ENCODE measurements at regions not wholly inside any gene's neighbourhood (a gene's known extent, or its start where the extent isn't known, plus 50 kb on each side); places are given as distances from the start of the nearest gene placed in this dataset.

- TF ChIP-seq POLR2A (IDR thresholded peaks at IDR 0.05; ENCODE audit: low read depth, low read length) (no peak), TAF1 (IDR thresholded peaks at IDR 0.05; ENCODE audit: low read depth, low read length) (no peak), PAX5 (IDR thresholded peaks at IDR 0.05; ENCODE audit: insufficient read depth, low read length, severe bottlenecking) (no peak), SPI1 (IDR thresholded peaks at IDR 0.05; ENCODE audit: low read depth, low read length) (no peak), POU2F2 (IDR thresholded peaks at IDR 0.05; ENCODE audit: low read depth, low read length) (no peak), POLR2AphosphoS5 (IDR thresholded peaks at IDR 0.05; ENCODE audit: low read depth, low read length) (no peak)
- FAIRE-seq, result no peak
- no peak for DNase-seq (ENCODE audit: insufficient read length, low spot score)
These were observed 295.3 kb downstream of the SEC14L1 start for GRCh38 chr17:77436058-77436442.

- DNase-seq (ENCODE audit: insufficient read length, low spot score), result no peak
- no peak for FAIRE-seq
- TF ChIP-seq POLR2A (IDR thresholded peaks at IDR 0.05; ENCODE audit: low read depth, low read length) (no peak), POU2F2 (IDR thresholded peaks at IDR 0.05; ENCODE audit: low read depth, low read length) (no peak), POLR2AphosphoS5 (IDR thresholded peaks at IDR 0.05; ENCODE audit: low read depth, low read length) (no peak), PAX5 (IDR thresholded peaks at IDR 0.05; ENCODE audit: insufficient read depth, low read length, severe bottlenecking) (no peak), TAF1 (IDR thresholded peaks at IDR 0.05; ENCODE audit: low read depth, low read length) (no peak), SPI1 (IDR thresholded peaks at IDR 0.05; ENCODE audit: low read depth, low read length) (no peak)
These were observed 295.7 kb downstream of the SEC14L1 start for GRCh38 chr17:77436481-77436880.

DNA sequence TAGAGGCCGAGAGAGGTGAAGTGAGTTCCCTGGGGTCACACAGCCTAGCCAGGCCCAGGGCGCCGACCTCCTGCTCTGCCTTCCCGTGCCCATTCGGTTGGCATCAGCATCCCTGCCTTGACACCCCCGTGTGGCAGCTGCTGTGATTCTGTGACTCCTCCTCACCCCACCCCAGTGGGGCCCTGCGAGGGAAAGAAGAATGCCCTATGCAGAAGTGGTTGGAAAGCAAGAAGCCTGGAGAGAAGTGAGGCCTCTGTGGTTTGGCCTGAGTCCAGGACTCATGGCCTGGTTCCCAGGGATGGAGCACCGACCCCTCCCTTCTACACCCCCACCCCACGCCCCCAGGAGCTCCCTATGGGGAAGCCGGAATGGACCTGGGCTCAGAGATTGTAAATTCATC lies 296.2 kb downstream of the SEC14L1 start:
- FAIRE-seq, result no peak
- TF ChIP-seq SPI1 (IDR thresholded peaks at IDR 0.05; ENCODE audit: low read depth, low read length) (peak; percentile 51; the same call in 1 of the 2 replicates), POU2F2 (IDR thresholded peaks at IDR 0.05; ENCODE audit: low read depth, low read length) (no peak)
- no peak for DNase-seq (ENCODE audit: insufficient read length, low spot score)

GRCh38 chr17:77437747-77438146 lies 297.0 kb downstream of the SEC14L1 start:
- no peak for FAIRE-seq
- TF ChIP-seq POU2F2 (IDR thresholded peaks at IDR 0.05; ENCODE audit: low read depth, low read length), result no peak
- no peak for TF ChIP-seq TAF1 (IDR thresholded peaks at IDR 0.05; ENCODE audit: low read depth, low read length)
- peak; percentile 53 for TF ChIP-seq PAX5 (IDR thresholded peaks at IDR 0.05; ENCODE audit: insufficient read depth, low read length, severe bottlenecking)
- TF ChIP-seq POLR2AphosphoS5 (IDR thresholded peaks at IDR 0.05; ENCODE audit: low read depth, low read length), result no peak
- TF ChIP-seq SPI1 (IDR thresholded peaks at IDR 0.05; ENCODE audit: low read depth, low read length), result no peak
- DNase-seq (ENCODE audit: insufficient read length, low spot score), result no peak

- no peak for TF ChIP-seq TAF1 (IDR thresholded peaks at IDR 0.05; ENCODE audit: low read depth, low read length)
- TF ChIP-seq SPI1 (IDR thresholded peaks at IDR 0.05; ENCODE audit: low read depth, low read length), result peak; percentile 78
- TF ChIP-seq POLR2AphosphoS5 (IDR thresholded peaks at IDR 0.05; ENCODE audit: low read depth, low read length), result no peak
- TF ChIP-seq PAX5 (IDR thresholded peaks at IDR 0.05; ENCODE audit: insufficient read depth, low read length, severe bottlenecking), result no peak
- TF ChIP-seq POLR2A (IDR thresholded peaks at IDR 0.05; ENCODE audit: low read depth, low read length), result no peak
- TF ChIP-seq POU2F2 (IDR thresholded peaks at IDR 0.05; ENCODE audit: low read depth, low read length), result no peak
- peak; percentile 41 for FAIRE-seq
- DNase-seq (ENCODE audit: insufficient read length, low spot score), result no peak
These were observed 297.7 kb downstream of the SEC14L1 start for GRCh38 chr17:77438241-77439188.

DNA sequence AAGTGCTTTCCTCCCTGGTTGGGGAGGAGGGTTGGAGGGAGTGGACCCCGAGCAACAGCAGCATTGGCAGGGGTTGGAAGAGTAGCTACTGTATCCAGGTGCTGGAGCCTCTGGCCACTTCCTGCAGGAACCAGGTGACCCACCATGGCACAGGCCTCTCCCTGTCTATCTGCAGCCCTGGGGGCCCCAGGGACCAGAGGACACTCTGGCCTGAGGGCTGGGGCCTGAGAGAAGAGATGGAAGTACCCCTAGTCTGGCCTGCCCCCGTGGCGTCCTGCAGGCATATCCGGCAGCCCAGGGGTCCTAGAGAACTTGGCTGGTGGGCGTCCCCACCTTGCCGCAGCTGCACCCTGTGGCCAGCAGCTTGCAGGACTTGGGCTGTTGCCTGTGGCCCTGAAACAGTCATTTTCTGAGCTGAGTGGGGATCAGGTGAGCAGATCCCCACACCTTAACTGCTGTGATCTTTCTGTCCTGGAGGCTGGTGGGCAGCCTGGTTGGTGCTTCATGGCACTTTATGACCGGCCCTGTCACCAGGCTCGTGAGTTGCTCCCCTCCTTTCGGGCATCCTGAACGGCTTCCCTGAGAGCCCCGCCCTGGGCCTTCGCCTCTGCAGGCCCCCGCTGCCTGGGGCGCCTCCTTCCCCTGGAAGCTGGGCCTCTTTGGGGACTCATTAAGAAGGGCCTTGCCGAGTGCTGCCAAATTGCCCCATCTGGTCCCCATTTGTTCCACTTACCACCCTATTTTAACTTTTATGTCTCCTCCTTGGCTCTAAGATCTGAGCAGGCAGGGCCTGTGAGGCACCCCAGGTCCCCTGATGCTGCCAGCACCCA lies 298.6 kb downstream of the SEC14L1 start:
- FAIRE-seq (peak; percentile 94), DNase-seq (ENCODE audit: insufficient read length, low spot score) (no peak)
- no peak for TF ChIP-seq POLR2AphosphoS5 (IDR thresholded peaks at IDR 0.05; ENCODE audit: low read depth, low read length)
- TF ChIP-seq POU2F2 (IDR thresholded peaks at IDR 0.05; ENCODE audit: low read depth, low read length), result no peak
- TF ChIP-seq SPI1 (IDR thresholded peaks at IDR 0.05; ENCODE audit: low read depth, low read length), result no peak
- no peak for TF ChIP-seq POLR2A (IDR thresholded peaks at IDR 0.05; ENCODE audit: low read depth, low read length)
- no peak for TF ChIP-seq PAX5 (IDR thresholded peaks at IDR 0.05; ENCODE audit: insufficient read depth, low read length, severe bottlenecking)
- TF ChIP-seq TAF1 (IDR thresholded peaks at IDR 0.05; ENCODE audit: low read depth, low read length), result no peak

GRCh38 chr17:77440560-77440981 lies 299.8 kb downstream of the SEC14L1 start:
- FAIRE-seq, result no peak

DNA sequence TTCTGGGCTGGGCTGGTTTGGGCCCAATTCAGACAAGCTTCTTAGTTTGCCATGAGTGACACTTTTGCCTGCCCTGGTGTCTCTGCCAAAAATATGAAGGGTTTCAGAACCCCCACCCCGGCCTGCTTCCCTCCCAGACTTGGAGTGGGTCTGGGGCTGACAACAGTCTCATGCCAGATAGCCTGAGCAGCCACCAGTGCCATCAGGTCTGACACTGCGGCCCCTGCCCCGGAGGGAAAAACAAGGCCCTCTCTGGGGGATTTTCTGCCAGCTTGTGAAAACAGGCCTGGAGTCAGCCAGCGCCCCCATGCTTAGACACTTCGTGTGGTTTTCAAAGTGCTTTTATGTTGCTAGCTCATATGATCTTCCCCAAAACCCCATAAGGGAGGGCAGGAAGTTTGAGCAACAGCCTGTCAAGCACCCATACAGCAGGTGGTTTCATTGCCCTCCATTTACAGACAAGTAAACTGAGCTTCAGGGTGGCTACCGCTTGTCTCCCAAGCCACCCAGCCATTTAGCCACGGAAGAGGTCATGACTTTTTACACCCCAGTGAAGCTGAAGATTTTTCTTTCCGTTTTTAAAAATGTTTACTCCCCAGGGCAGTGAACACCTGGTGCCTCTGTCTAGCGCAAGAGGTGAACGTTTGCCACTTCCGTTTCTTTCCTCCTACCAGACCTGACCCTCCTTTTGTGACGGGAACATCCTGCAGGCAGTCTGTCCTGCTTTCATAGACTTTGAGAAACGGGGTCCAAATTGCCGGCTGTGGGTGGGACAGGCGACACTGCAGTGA lies 300.6 kb downstream of the SEC14L1 start:
- DNase-seq (ENCODE audit: insufficient read length, low spot score), result no peak
- peak; percentile 98 for FAIRE-seq
- TF ChIP-seq POLR2A (IDR thresholded peaks at IDR 0.05; ENCODE audit: low read depth, low read length), result peak; percentile 54
- TF ChIP-seq POLR2AphosphoS5 (IDR thresholded peaks at IDR 0.05; ENCODE audit: low read depth, low read length), result peak; percentile 48; the same call in 1 of the 2 replicates
- peak; percentile 59; the same call in 1 of the 2 replicates for TF ChIP-seq TAF1 (IDR thresholded peaks at IDR 0.05; ENCODE audit: low read depth, low read length)
- peak; percentile 83 for TF ChIP-seq SPI1 (IDR thresholded peaks at IDR 0.05; ENCODE audit: low read depth, low read length)
- TF ChIP-seq POU2F2 (IDR thresholded peaks at IDR 0.05; ENCODE audit: low read depth, low read length), result peak; percentile 75
- TF ChIP-seq PAX5 (IDR thresholded peaks at IDR 0.05; ENCODE audit: insufficient read depth, low read length, severe bottlenecking), result no peak

More at GRCh38 chr17:77440560-77440981, 299.8 kb downstream of the SEC14L1 start:
- TF ChIP-seq POLR2A (IDR thresholded peaks at IDR 0.05; ENCODE audit: low read depth, low read length) (no peak), SPI1 (IDR thresholded peaks at IDR 0.05; ENCODE audit: low read depth, low read length) (0 out of 2 replicates have a peak, but pooled peaks have one; percentile 32), TAF1 (IDR thresholded peaks at IDR 0.05; ENCODE audit: low read depth, low read length) (no peak), POU2F2 (IDR thresholded peaks at IDR 0.05; ENCODE audit: low read depth, low read length) (no peak)
- no peak for DNase-seq (ENCODE audit: insufficient read length, low spot score)
